Right lobe of liver (tissue), 4 donors: ENCODE measurements at regions not wholly inside any gene's neighbourhood (a gene's known extent, or its start where the extent isn't known, plus 50 kb on each side); places are given as distances from the start of the nearest gene placed in this dataset.

Source experiments
- CTCF ChIP-seq, 4 donors: fragments of 200-600 bp in 3 of 4; fragments of 450-650 bp in 1 of 4; IDR thresholded peaks; one replicate each; pipeline versions ENCODE4 v1.5.1 to v1.8.0; 2016 to 2022; ENCODE audit warnings: antibody characterized with exemption in 4 of 4, mild to moderate bottlenecking in 2 of 4
- POLR2A ChIP-seq: fragments of 450-650 bp; IDR thresholded peaks from one replicate; pipeline ENCODE4 v1.6.1; 2017; ENCODE audit warnings: antibody characterized with exemption, mild to moderate bottlenecking
- donor health status: DM: no; HTN: no; CAD: no.
- donor health status: DM: no; HTN: no; CAD: no.
- donor health status: DM: no; HTN: yes; CAD: no.

- TF ChIP-seq POLR2A (no peak), CTCF (IDR thresholded peaks at IDR 0.05) (no peak)
Measured at GRCh38 chr3:181230258-181230657, 240.7 kb upstream of the DNAJC19 start.
